ENCODE measurements at regions not wholly inside any gene's neighbourhood (a gene's known extent, or its start where the extent isn't known, plus 50 kb on each side); places are given as distances from the start of the nearest gene placed in this dataset.
A peak's percentile ranks its signal among the peaks of the same experiment; 100 is the strongest.

- TF ChIP-seq GATAD2A (CRISPR knock-in tag; IDR thresholded peaks at IDR 0.05), result 0 out of 2 replicates have a peak, but pooled peaks have one; percentile 21
- TF ChIP-seq ZNF343 (CRISPR knock-in tag; IDR thresholded peaks at IDR 0.05), result no peak
- no peak for TF ChIP-seq KDM6A (CRISPR knock-in tag; IDR thresholded peaks at IDR 0.05; ENCODE audit: low read depth)
- no peak for TF ChIP-seq ZNF446 (CRISPR knock-in tag; IDR thresholded peaks at IDR 0.05)
- TF ChIP-seq, protein P1, sequence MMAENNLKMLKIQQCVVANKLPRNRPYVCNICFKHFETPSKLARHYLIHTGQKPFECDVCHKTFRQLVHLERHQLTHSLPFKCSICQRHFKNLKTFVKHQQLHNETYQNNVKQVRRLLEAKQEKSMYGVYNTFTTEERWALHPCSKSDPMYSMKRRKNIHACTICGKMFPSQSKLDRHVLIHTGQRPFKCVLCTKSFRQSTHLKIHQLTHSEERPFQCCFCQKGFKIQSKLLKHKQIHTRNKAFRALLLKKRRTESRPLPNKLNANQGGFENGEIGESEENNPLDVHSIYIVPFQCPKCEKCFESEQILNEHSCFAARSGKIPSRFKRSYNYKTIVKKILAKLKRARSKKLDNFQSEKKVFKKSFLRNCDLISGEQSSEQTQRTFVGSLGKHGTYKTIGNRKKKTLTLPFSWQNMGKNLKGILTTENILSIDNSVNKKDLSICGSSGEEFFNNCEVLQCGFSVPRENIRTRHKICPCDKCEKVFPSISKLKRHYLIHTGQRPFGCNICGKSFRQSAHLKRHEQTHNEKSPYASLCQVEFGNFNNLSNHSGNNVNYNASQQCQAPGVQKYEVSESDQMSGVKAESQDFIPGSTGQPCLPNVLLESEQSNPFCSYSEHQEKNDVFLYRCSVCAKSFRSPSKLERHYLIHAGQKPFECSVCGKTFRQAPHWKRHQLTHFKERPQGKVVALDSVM (CRISPR knock-in tag; IDR thresholded peaks at IDR 0.05), result no peak
- no peak for TF ChIP-seq NAIF1 (CRISPR knock-in tag; IDR thresholded peaks at IDR 0.05; ENCODE audit: borderline replicate concordance)
- TF ChIP-seq SMAD3 (CRISPR knock-in tag; IDR thresholded peaks at IDR 0.05), result no peak
- TF ChIP-seq MTA3 (CRISPR knock-in tag; IDR thresholded peaks at IDR 0.05), result no peak
- TF ChIP-seq SP2 (CRISPR knock-in tag; IDR thresholded peaks at IDR 0.05), result no peak
- TF ChIP-seq HHEX (CRISPR knock-in tag; IDR thresholded peaks at IDR 0.05), result no peak
- no peak for TF ChIP-seq ZNF766 (CRISPR knock-in tag; IDR thresholded peaks at IDR 0.05; ENCODE audit: borderline replicate concordance)
- 0 out of 2 replicates have a peak, but pooled peaks have one; percentile 35 for TF ChIP-seq TARDBP (CRISPR knock-in tag; IDR thresholded peaks at IDR 0.05)
- TF ChIP-seq, protein P2, sequence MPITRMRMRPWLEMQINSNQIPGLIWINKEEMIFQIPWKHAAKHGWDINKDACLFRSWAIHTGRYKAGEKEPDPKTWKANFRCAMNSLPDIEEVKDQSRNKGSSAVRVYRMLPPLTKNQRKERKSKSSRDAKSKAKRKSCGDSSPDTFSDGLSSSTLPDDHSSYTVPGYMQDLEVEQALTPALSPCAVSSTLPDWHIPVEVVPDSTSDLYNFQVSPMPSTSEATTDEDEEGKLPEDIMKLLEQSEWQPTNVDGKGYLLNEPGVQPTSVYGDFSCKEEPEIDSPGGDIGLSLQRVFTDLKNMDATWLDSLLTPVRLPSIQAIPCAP (CRISPR knock-in tag; IDR thresholded peaks at IDR 0.05; ENCODE audit: low read depth), result no peak
- peak; percentile 99 for TF ChIP-seq STAG1 (CRISPR knock-in tag; IDR thresholded peaks at IDR 0.05)
- no peak for TF ChIP-seq CBX5 (CRISPR knock-in tag; IDR thresholded peaks at IDR 0.05; ENCODE audit: borderline replicate concordance)
- TF ChIP-seq ZSCAN20 (CRISPR knock-in tag; IDR thresholded peaks at IDR 0.05; ENCODE audit: borderline replicate concordance), result no peak
- no peak for TF ChIP-seq GLI4 (CRISPR knock-in tag; IDR thresholded peaks at IDR 0.05; ENCODE audit: borderline replicate concordance)
- no peak for TF ChIP-seq GFI1 (CRISPR knock-in tag; IDR thresholded peaks at IDR 0.05; ENCODE audit: borderline replicate concordance)
- TF ChIP-seq ZNF10 (CRISPR knock-in tag; IDR thresholded peaks at IDR 0.05; ENCODE audit: borderline replicate concordance, low read depth), result no peak
- no peak for TF ChIP-seq ZNF737 (CRISPR knock-in tag; IDR thresholded peaks at IDR 0.05; ENCODE audit: borderline replicate concordance)
- TF ChIP-seq RFX5 (IDR thresholded peaks at IDR 0.05; ENCODE audit: low read depth, low read length), result no peak
- peak; percentile 86 for TF ChIP-seq RAD21 (CRISPR knock-in tag; IDR thresholded peaks at IDR 0.05)
- TF ChIP-seq ZNF138 (CRISPR knock-in tag; IDR thresholded peaks at IDR 0.05; ENCODE audit: low read depth), result no peak
- TF ChIP-seq HINFP (CRISPR knock-in tag; IDR thresholded peaks at IDR 0.05; ENCODE audit: low read depth), result no peak
- TF ChIP-seq HNF1B (CRISPR knock-in tag; IDR thresholded peaks at IDR 0.05), result no peak
- no peak for TF ChIP-seq RXRA (CRISPR knock-in tag; IDR thresholded peaks at IDR 0.05)
- TF ChIP-seq U2AF2 (IDR thresholded peaks at IDR 0.05; ENCODE audit: low read depth, low read length), result no peak
- TF ChIP-seq ZNF841 (CRISPR knock-in tag; IDR thresholded peaks at IDR 0.05; ENCODE audit: borderline replicate concordance), result no peak
- TF ChIP-seq HCFC1 (IDR thresholded peaks at IDR 0.05; ENCODE audit: low read depth, low read length), result no peak
Measured at GRCh38 chr7:55641273-55641691, 69.0 kb upstream of the VOPP1 start (continued).
